ENCODE measurements at regions not wholly inside any gene's neighbourhood (a gene's known extent, or its start where the extent isn't known, plus 50 kb on each side); places are given as distances from the start of the nearest gene placed in this dataset.

- H3K27me3 ChIP-seq (ENCODE audit: control insufficient read depth, insufficient read depth, low read length) = no peaks in the 10 kb centered on the region
- no peaks in the 10 kb centered on the region for H4K20me1 ChIP-seq (ENCODE audit: control insufficient read depth, extremely low read depth, insufficient read depth, low read length)
- no peak overlapping the region for H3K9ac ChIP-seq (ENCODE audit: insufficient read depth, low read length)
- no peak overlapping the region for H3K4me3 ChIP-seq (replicated peaks in 1 of 4; ENCODE audit: control extremely low read depth in 1 of 4, insufficient read depth in 1 of 4, low read depth in 3 of 4, low read length in 4 of 4)
- TF ChIP-seq CTCF (conservative IDR thresholded peaks at IDR 0.05 in 1 of 2, IDR thresholded peaks at IDR 0.05 in 1 of 2; ENCODE audit: low read depth in 1 of 2, low read length in 2 of 2) (no peak), EZH2 (IDR thresholded peaks at IDR 0.05; ENCODE audit: low read length, missing control alignments) (no peak)
- H3K79me2 ChIP-seq (ENCODE audit: control insufficient read depth, insufficient read depth, low read length) = no peaks in the 10 kb centered on the region
- H3K9me3 ChIP-seq (ENCODE audit: control insufficient read depth, insufficient read depth, low read depth, low read length) = no peaks in the 10 kb centered on the region
- DNase-seq (ENCODE audit: low read depth in 2 of 2) = no peak
- H3K4me2 ChIP-seq (ENCODE audit: extremely low read depth, insufficient read depth, low read length) = no peak overlapping the region
- no peak overlapping the region for H3K27ac ChIP-seq (ENCODE audit: insufficient read depth, low read length)
- no peaks in the 10 kb centered on the region for H3K36me3 ChIP-seq (ENCODE audit: control insufficient read depth, insufficient read depth, low read length)
- peaks cover 2% of the 10 kb centered on the region for H3K4me1 ChIP-seq (ENCODE audit: control insufficient read depth, extremely low read depth, insufficient read depth, low read length)
- H2AFZ ChIP-seq (ENCODE audit: low read length) = no peak overlapping the region
Measured at GRCh38 chr18:68499141-68499540, 215.8 kb downstream of the TMX3 start.

- Histone ChIP-seq H3K9me3 (ENCODE audit: control insufficient read depth, insufficient read depth, low read depth, low read length) (no peaks in the 10 kb centered on the region), H3K4me3 (replicated peaks in 1 of 4; ENCODE audit: control extremely low read depth in 1 of 4, insufficient read depth in 1 of 4, low read depth in 3 of 4, low read length in 4 of 4) (no peak overlapping the region), H3K9ac (ENCODE audit: insufficient read depth, low read length) (no peak overlapping the region), H3K36me3 (ENCODE audit: control insufficient read depth, insufficient read depth, low read length) (no peaks in the 10 kb centered on the region), H3K79me2 (ENCODE audit: control insufficient read depth, insufficient read depth, low read length) (no peaks in the 10 kb centered on the region), H4K20me1 (ENCODE audit: control insufficient read depth, extremely low read depth, insufficient read depth, low read length) (no peaks in the 10 kb centered on the region), H3K4me1 (ENCODE audit: control insufficient read depth, extremely low read depth, insufficient read depth, low read length) (peaks cover 2% of the 10 kb centered on the region), H3K4me2 (ENCODE audit: extremely low read depth, insufficient read depth, low read length) (no peak overlapping the region), H2AFZ (ENCODE audit: low read length) (no peak overlapping the region), H3K27me3 (ENCODE audit: control insufficient read depth, insufficient read depth, low read length) (no peaks in the 10 kb centered on the region), H3K27ac (ENCODE audit: insufficient read depth, low read length) (no peak overlapping the region)
- no peak for DNase-seq (ENCODE audit: low read depth in 2 of 2)
- TF ChIP-seq EZH2 (IDR thresholded peaks at IDR 0.05; ENCODE audit: low read length, missing control alignments) = no peak
- no peak for TF ChIP-seq CTCF (conservative IDR thresholded peaks at IDR 0.05 in 1 of 2, IDR thresholded peaks at IDR 0.05 in 1 of 2; ENCODE audit: low read depth in 1 of 2, low read length in 2 of 2)
Measured at GRCh38 chr18:68498636-68499035, 216.3 kb downstream of the TMX3 start.

- TF ChIP-seq CTCF (conservative IDR thresholded peaks at IDR 0.05 in 1 of 2, IDR thresholded peaks at IDR 0.05 in 1 of 2; ENCODE audit: low read depth in 1 of 2, low read length in 2 of 2) (no peak), EZH2 (IDR thresholded peaks at IDR 0.05; ENCODE audit: low read length, missing control alignments) (no peak)
- no peak for DNase-seq (ENCODE audit: low read depth in 2 of 2)
- H2AFZ ChIP-seq (ENCODE audit: low read length) = no peak overlapping the region
Measured at GRCh38 chr18:68498185-68498584, 216.7 kb downstream of the TMX3 start.

More at GRCh38 chr18:68498185-68498584, 216.7 kb downstream of the TMX3 start:
- Histone ChIP-seq H3K27me3 (ENCODE audit: control insufficient read depth, insufficient read depth, low read length) (no peaks in the 10 kb centered on the region), H4K20me1 (ENCODE audit: control insufficient read depth, extremely low read depth, insufficient read depth, low read length) (no peaks in the 10 kb centered on the region), H3K9me3 (ENCODE audit: control insufficient read depth, insufficient read depth, low read depth, low read length) (no peaks in the 10 kb centered on the region), H3K4me3 (replicated peaks in 1 of 4; ENCODE audit: control extremely low read depth in 1 of 4, insufficient read depth in 1 of 4, low read depth in 3 of 4, low read length in 4 of 4) (no peak overlapping the region), H3K4me1 (ENCODE audit: control insufficient read depth, extremely low read depth, insufficient read depth, low read length) (peaks cover 2% of the 10 kb centered on the region), H3K4me2 (ENCODE audit: extremely low read depth, insufficient read depth, low read length) (no peak overlapping the region), H3K79me2 (ENCODE audit: control insufficient read depth, insufficient read depth, low read length) (no peaks in the 10 kb centered on the region), H3K27ac (ENCODE audit: insufficient read depth, low read length) (no peak overlapping the region), H3K36me3 (ENCODE audit: control insufficient read depth, insufficient read depth, low read length) (no peaks in the 10 kb centered on the region), H3K9ac (ENCODE audit: insufficient read depth, low read length) (no peak overlapping the region)
